Effector memory CD8-positive, alpha-beta T cell (primary cell): ENCODE measurements at regions not wholly inside any gene's neighbourhood (a gene's known extent, or its start where the extent isn't known, plus 50 kb on each side); places are given as distances from the start of the nearest gene placed in this dataset.
"Not testable (repeated sequence)": the region's sequence is repeated elsewhere in the genome, so short reads cannot be mapped to it uniquely, and the experiment has no call there.

Source experiments
- ATAC-seq: fragments of 150-1000 bp; cut with Tn5 transposase; replicated peaks from 2 replicates; pipeline ENCODE4 v1.10.0; 2021; ENCODE audit warnings: mild to moderate bottlenecking, moderate library complexity
- DNase-seq, 3 experiments: peaks; one replicate each; pipeline ENCODE4 v3.0.0; 2021
- H3K27ac Mint-ChIP-seq, 2 donors: one replicate each; pipeline ENCODE4 v1.8.0; 2022; ENCODE audit warnings: mild to moderate bottlenecking in 2 of 2, mixed read lengths in 2 of 2, moderate library complexity in 2 of 2
- H3K27me3 Mint-ChIP-seq, 2 donors: one replicate each; pipeline ENCODE4 v1.8.0; 2022; ENCODE audit warnings: mixed read lengths in 2 of 2
- H3K36me3 Mint-ChIP-seq: one replicate; pipeline ENCODE4 v1.8.0; 2022; ENCODE audit warnings: mild to moderate bottlenecking, moderate library complexity, mixed read lengths; ENCODE audit not compliant: insufficient read depth
- H3K4me1 Mint-ChIP-seq, 2 donors: one replicate each; pipeline ENCODE4 v1.8.0; 2022; ENCODE audit warnings: low read depth in 2 of 2, mixed read lengths in 2 of 2
- H3K4me3 Mint-ChIP-seq, 2 donors: one replicate each; pipeline ENCODE4 v1.8.0; 2022; ENCODE audit warnings: mild to moderate bottlenecking in 2 of 2, mixed read lengths in 2 of 2, moderate library complexity in 2 of 2
- H3K9me3 Mint-ChIP-seq, 2 donors: one replicate each; pipeline ENCODE4 v1.8.0; 2022; ENCODE audit warnings: mixed read lengths in 2 of 2

- Mint-ChIP-seq H3K36me3 (no peaks in the 10 kb centered on the region), H3K27me3 (no peaks in the 10 kb centered on the region), H3K4me3 (no peak overlapping the region), H3K27ac (no peak overlapping the region), H3K4me1 (no peaks in the 10 kb centered on the region), H3K9me3 (peaks cover 0 to 9% of the 10 kb centered on the region in 2 donors)
- no peak for DNase-seq
- no peak for ATAC-seq
These were observed 700.9 kb upstream of the ANKRD30A start for GRCh38 chr10:36424502-36424901.

- Mint-ChIP-seq H3K27me3 (no peaks in the 10 kb centered on the region), H3K9me3 (peaks cover 1 to 6% of the 10 kb centered on the region in 2 donors), H3K36me3 (no peaks in the 10 kb centered on the region), H3K27ac (no peak overlapping the region), H3K4me1 (no peaks in the 10 kb centered on the region), H3K4me3 (no peak overlapping the region)
- no peak for ATAC-seq
- no peak for DNase-seq
These were observed 701.6 kb upstream of the ANKRD30A start for GRCh38 chr10:36423821-36424248.

- Mint-ChIP-seq H3K27me3 (no peaks in the 10 kb centered on the region), H3K4me3 (no peak overlapping the region), H3K9me3 (peaks cover 6 to 8% of the 10 kb centered on the region in 2 donors), H3K4me1 (no peaks in the 10 kb centered on the region), H3K36me3 (no peaks in the 10 kb centered on the region), H3K27ac (no peak overlapping the region)
- DNase-seq (no peak), ATAC-seq (no peak)
These were observed 703.4 kb upstream of the ANKRD30A start for GRCh38 chr10:36421992-36422391.

GRCh38 chr10:36416513-36416912 lies 708.9 kb upstream of the ANKRD30A start:
- H3K4me1 Mint-ChIP-seq: no peaks in the 10 kb centered on the region
- H3K36me3 Mint-ChIP-seq: no peaks in the 10 kb centered on the region
- ATAC-seq (no peak), DNase-seq (no peak)
- no peak overlapping the region for H3K4me3 Mint-ChIP-seq
- peaks cover 10 to 29% of the 10 kb centered on the region in 2 donors for H3K9me3 Mint-ChIP-seq
- no peak overlapping the region for H3K27ac Mint-ChIP-seq
- no peaks in the 10 kb centered on the region for H3K27me3 Mint-ChIP-seq

GRCh38 chr10:36412942-36413341 lies 712.5 kb upstream of the ANKRD30A start:
- peaks cover 10 to 27% of the 10 kb centered on the region in 2 donors for H3K9me3 Mint-ChIP-seq
- no peaks in the 10 kb centered on the region for H3K36me3 Mint-ChIP-seq
- no peaks in the 10 kb centered on the region for H3K27me3 Mint-ChIP-seq
- H3K27ac Mint-ChIP-seq: no peak overlapping the region
- ATAC-seq (no peak), DNase-seq (no peak)
- no peak overlapping the region for H3K4me3 Mint-ChIP-seq
- no peaks in the 10 kb centered on the region for H3K4me1 Mint-ChIP-seq

GRCh38 chr10:36400238-36400637 lies 725.2 kb upstream of the ANKRD30A start:
- H3K36me3 Mint-ChIP-seq, H3K27me3 Mint-ChIP-seq: not testable (repeated sequence)

GRCh38 chr10:36393801-36394200 lies 731.6 kb upstream of the ANKRD30A start:
- H3K4me1 Mint-ChIP-seq: no peaks in the 10 kb centered on the region
- H3K27me3 Mint-ChIP-seq: no peaks in the 10 kb centered on the region
- H3K4me3 Mint-ChIP-seq: no peak overlapping the region
- ATAC-seq: no peak
- H3K27ac Mint-ChIP-seq: no peak overlapping the region
- no peak for DNase-seq
- H3K36me3 Mint-ChIP-seq: no peaks in the 10 kb centered on the region
- H3K9me3 Mint-ChIP-seq: peaks cover 7 to 8% of the 10 kb centered on the region in 2 donors

More at GRCh38 chr10:36400238-36400637, 725.2 kb upstream of the ANKRD30A start:
- not testable (repeated sequence) for DNase-seq, H3K4me1 Mint-ChIP-seq, H3K4me3 Mint-ChIP-seq, ATAC-seq, H3K9me3 Mint-ChIP-seq, H3K27ac Mint-ChIP-seq

GRCh38 chr10:36391405-36391804 lies 734.0 kb upstream of the ANKRD30A start:
- DNase-seq (no peak), ATAC-seq (no peak)
- Mint-ChIP-seq H3K27ac (no peak overlapping the region), H3K4me1 (no peaks in the 10 kb centered on the region), H3K4me3 (no peak overlapping the region), H3K36me3 (no peaks in the 10 kb centered on the region), H3K9me3 (peaks cover 5 to 6% of the 10 kb centered on the region in 2 donors), H3K27me3 (no peaks in the 10 kb centered on the region)

GRCh38 chr10:36390221-36390620 lies 735.2 kb upstream of the ANKRD30A start:
- no peak overlapping the region for H3K4me3 Mint-ChIP-seq
- DNase-seq (no peak), ATAC-seq (no peak)

GRCh38 chr10:36388166-36388565 lies 737.2 kb upstream of the ANKRD30A start:
- DNase-seq (no peak), ATAC-seq (no peak)
- Mint-ChIP-seq H3K9me3 (peaks cover 5 to 6% of the 10 kb centered on the region in 2 donors), H3K27me3 (no peaks in the 10 kb centered on the region), H3K27ac (no peak overlapping the region), H3K4me1 (no peaks in the 10 kb centered on the region), H3K36me3 (no peaks in the 10 kb centered on the region), H3K4me3 (no peak overlapping the region)

More at GRCh38 chr10:36390221-36390620, 735.2 kb upstream of the ANKRD30A start:
- Mint-ChIP-seq H3K4me1 (no peaks in the 10 kb centered on the region), H3K9me3 (peaks cover 5 to 6% of the 10 kb centered on the region in 2 donors), H3K27ac (no peak overlapping the region), H3K27me3 (no peaks in the 10 kb centered on the region), H3K36me3 (no peaks in the 10 kb centered on the region)

GRCh38 chr10:36385693-36386092 lies 739.7 kb upstream of the ANKRD30A start:
- no peak for ATAC-seq
- no peak overlapping the region for H3K4me3 Mint-ChIP-seq
- no peak overlapping the region for H3K27ac Mint-ChIP-seq
- no peaks in the 10 kb centered on the region for H3K27me3 Mint-ChIP-seq
- H3K4me1 Mint-ChIP-seq: no peaks in the 10 kb centered on the region
- no peak for DNase-seq
- H3K36me3 Mint-ChIP-seq: no peaks in the 10 kb centered on the region
- peaks cover 5 to 6% of the 10 kb centered on the region in 2 donors for H3K9me3 Mint-ChIP-seq

- Mint-ChIP-seq H3K27me3 (no peaks in the 10 kb centered on the region), H3K27ac (no peak overlapping the region), H3K4me3 (no peak overlapping the region), H3K9me3 (peaks cover 5 to 6% of the 10 kb centered on the region in 2 donors), H3K4me1 (no peaks in the 10 kb centered on the region), H3K36me3 (no peaks in the 10 kb centered on the region)
- no peak for DNase-seq
- ATAC-seq: no peak
These were observed 741.3 kb upstream of the FZD8 start for GRCh38 chr10:36383349-36383748.

- no peaks in the 10 kb centered on the region for H3K27me3 Mint-ChIP-seq
- no peaks in the 10 kb centered on the region for H3K36me3 Mint-ChIP-seq
- ATAC-seq: no peak
- H3K9me3 Mint-ChIP-seq: peaks cover 2 to 6% of the 10 kb centered on the region in 2 donors
- H3K27ac Mint-ChIP-seq: no peak overlapping the region
- DNase-seq: no peak
- H3K4me1 Mint-ChIP-seq: no peaks in the 10 kb centered on the region
- H3K4me3 Mint-ChIP-seq: no peak overlapping the region
These were observed 739.7 kb upstream of the FZD8 start for GRCh38 chr10:36381748-36382147.

GRCh38 chr10:36380538-36380937 lies 738.4 kb upstream of the FZD8 start:
- no peak overlapping the region for H3K4me3 Mint-ChIP-seq
- ATAC-seq (no peak), DNase-seq (no peak)
- no peaks in the 10 kb centered on the region for H3K4me1 Mint-ChIP-seq
- no peaks in the 10 kb centered on the region for H3K27me3 Mint-ChIP-seq
- H3K36me3 Mint-ChIP-seq: no peaks in the 10 kb centered on the region
- peaks cover 0 to 4% of the 10 kb centered on the region in 2 donors for H3K9me3 Mint-ChIP-seq
- H3K27ac Mint-ChIP-seq: no peak overlapping the region

- no peaks in the 10 kb centered on the region for H3K4me1 Mint-ChIP-seq
- H3K4me3 Mint-ChIP-seq: no peak overlapping the region
- no peak overlapping the region for H3K27ac Mint-ChIP-seq
- H3K27me3 Mint-ChIP-seq: no peaks in the 10 kb centered on the region
- no peaks in the 10 kb centered on the region for H3K36me3 Mint-ChIP-seq
- H3K9me3 Mint-ChIP-seq: peaks cover 0 to 7% of the 10 kb centered on the region in 2 donors
- DNase-seq (no peak), ATAC-seq (no peak)
These were observed 733.0 kb upstream of the FZD8 start for GRCh38 chr10:36375107-36375506.
